ENCODE measurements at regions not wholly inside any gene's neighbourhood (a gene's known extent, or its start where the extent isn't known, plus 50 kb on each side); places are given as distances from the start of the nearest gene placed in this dataset.

- Histone ChIP-seq H3K79me2 (ENCODE audit: low read length) (no peaks in the 10 kb centered on the region), H3K9me3 (ENCODE audit: low read length) (no peaks in the 10 kb centered on the region), H3K9ac (ENCODE audit: low read length) (no peak overlapping the region), H3F3A (ENCODE audit: low read length, unreplicated experiment) (no peaks in the 10 kb centered on the region), H3K36me3 (ENCODE audit: low read depth, low read length) (no peaks in the 10 kb centered on the region), H3K4me1 (ENCODE audit: insufficient read depth, low read length) (no peaks in the 10 kb centered on the region), H3K4me2 (ENCODE audit: low read length) (no peak overlapping the region), H3K27ac (ENCODE audit: low read length) (no peak overlapping the region), H3K4me3 (ENCODE audit: low read length) (no peak overlapping the region), H2AFZ (ENCODE audit: low read length) (no peak overlapping the region), H4K20me1 (ENCODE audit: low read length) (no peaks in the 10 kb centered on the region), H3K27me3 (ENCODE audit: low read length) (no peaks in the 10 kb centered on the region), H3K9me2 (replicated peaks; ENCODE audit: low read length) (no peaks in the 10 kb centered on the region)
- DNase-seq (no peak), ATAC-seq (no peak)
- CTCF ChIA-PET = no interaction called here
- POLR2A ChIA-PET (ENCODE audit: unreplicated experiment) = no interaction called here
- no TSS peak for BruUV-seq (replicated peaks)
- intact Hi-C loops (cut with micrococcal nuclease) = loop anchor here (10.0 kb wide), 1 partner anchor 85 kb away; no protein-coding TSS in a partner anchor
- no peak for TF ChIP-seq EZH2phosphoT487 (IDR thresholded peaks at IDR 0.05; ENCODE audit: borderline replicate concordance, low read length)
These were observed 293.4 kb downstream of the CD109 start for GRCh38 chr6:73989428-73989827.

DNA sequence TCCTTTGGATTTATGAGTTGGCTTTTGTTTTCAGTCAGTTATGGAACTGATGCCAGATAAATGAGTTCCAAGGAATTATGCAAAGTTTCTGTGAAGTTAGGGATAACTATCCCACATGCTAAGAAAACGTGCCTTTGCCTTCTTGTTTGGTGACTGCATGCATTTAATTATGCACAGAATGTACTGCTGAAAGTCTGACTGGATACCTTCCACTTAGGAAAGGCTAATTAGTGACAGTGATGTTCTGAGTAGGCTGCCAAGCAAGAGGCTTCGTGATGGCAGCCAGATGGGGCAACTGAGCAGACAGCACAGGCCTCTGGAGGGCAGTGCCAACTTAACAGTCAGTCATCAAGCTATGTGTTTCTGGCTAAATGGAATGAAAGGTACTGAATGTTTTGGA is 289.9 kb downstream of the CD109 start:
- peak; percentile 50 for DNase-seq
- H4K20me1 ChIP-seq (ENCODE audit: low read length) = no peaks in the 10 kb centered on the region
- H3K36me3 ChIP-seq (ENCODE audit: low read depth, low read length) = no peaks in the 10 kb centered on the region
- ChIA-PET POLR2A (ENCODE audit: unreplicated experiment) (interaction anchor here (0.6 kb wide), 1 partner anchor 39 kb away, joined by 3 read pairs; no protein-coding TSS in a partner anchor), CTCF (interaction anchor here (0.6 kb wide), 3 partner anchors 88 to 139 kb away, joined by 3 to 4 read pairs (median 4); no protein-coding TSS in a partner anchor)
- no peaks in the 10 kb centered on the region for H3K27me3 ChIP-seq (ENCODE audit: low read length)
- no peak overlapping the region for H2AFZ ChIP-seq (ENCODE audit: low read length)
- no TSS peak for BruUV-seq (replicated peaks)
- H3K9me2 ChIP-seq (replicated peaks; ENCODE audit: low read length) = no peaks in the 10 kb centered on the region
- ATAC-seq = peak; percentile 80
- H3K4me1 ChIP-seq (ENCODE audit: insufficient read depth, low read length) = no peaks in the 10 kb centered on the region
- intact Hi-C loops (cut with micrococcal nuclease) = loop anchor here (1.0 to 10.0 kb wide), 2 partner anchors 89 to 1225 kb away; no protein-coding TSS in a partner anchor
- H3F3A ChIP-seq (ENCODE audit: low read length, unreplicated experiment) = no peaks in the 10 kb centered on the region
- no peaks in the 10 kb centered on the region for H3K9me3 ChIP-seq (ENCODE audit: low read length)
- no peaks in the 10 kb centered on the region for H3K79me2 ChIP-seq (ENCODE audit: low read length)
- H3K4me2 ChIP-seq (ENCODE audit: low read length) = no peak overlapping the region
- H3K27ac ChIP-seq (ENCODE audit: low read length) = no peak overlapping the region
- no peak overlapping the region for H3K9ac ChIP-seq (ENCODE audit: low read length)
- H3K4me3 ChIP-seq (ENCODE audit: low read length) = no peak overlapping the region
- TF ChIP-seq CTCF (conservative IDR thresholded peaks at IDR 0.05; ENCODE audit: low read depth, low read length) (peak; percentile 68), EZH2phosphoT487 (IDR thresholded peaks at IDR 0.05; ENCODE audit: borderline replicate concordance, low read length) (no peak)

- H4K20me1 ChIP-seq (ENCODE audit: low read length) = no peaks in the 10 kb centered on the region
- H3K4me1 ChIP-seq (ENCODE audit: insufficient read depth, low read length) = no peaks in the 10 kb centered on the region
- ChIA-PET CTCF (no interaction called here), POLR2A (ENCODE audit: unreplicated experiment) (no interaction called here)
- no TSS peak for BruUV-seq (replicated peaks)
- no peak overlapping the region for H3K4me2 ChIP-seq (ENCODE audit: low read length)
- H3K9me2 ChIP-seq (replicated peaks; ENCODE audit: low read length) = no peaks in the 10 kb centered on the region
- H3F3A ChIP-seq (ENCODE audit: low read length, unreplicated experiment) = no peaks in the 10 kb centered on the region
- TF ChIP-seq EZH2 (IDR thresholded peaks at IDR 0.05; ENCODE audit: low read length, unreplicated experiment) (no peak), CTCF (conservative IDR thresholded peaks at IDR 0.05; ENCODE audit: low read depth, low read length) (no peak), EZH2phosphoT487 (IDR thresholded peaks at IDR 0.05; ENCODE audit: borderline replicate concordance, low read length) (no peak)
- H3K9me3 ChIP-seq (ENCODE audit: low read length) = no peaks in the 10 kb centered on the region
- no peaks in the 10 kb centered on the region for H3K79me2 ChIP-seq (ENCODE audit: low read length)
- H3K27ac ChIP-seq (ENCODE audit: low read length) = no peak overlapping the region
- no peaks in the 10 kb centered on the region for H3K36me3 ChIP-seq (ENCODE audit: low read depth, low read length)
- H3K27me3 ChIP-seq (ENCODE audit: low read length) = no peaks in the 10 kb centered on the region
- DNase-seq (no peak), ATAC-seq (no peak)
- no peak overlapping the region for H3K9ac ChIP-seq (ENCODE audit: low read length)
- H3K4me3 ChIP-seq (ENCODE audit: low read length) = no peak overlapping the region
- H2AFZ ChIP-seq (ENCODE audit: low read length) = no peak overlapping the region
- intact Hi-C loops (cut with micrococcal nuclease) = loop anchor here (10.0 kb wide), 1 partner anchor 90 kb away; no protein-coding TSS in a partner anchor
These were observed 288.7 kb downstream of the CD109 start for GRCh38 chr6:73984571-73985210.
